GM23338 (cell line): ENCODE measurements at regions not wholly inside any gene's neighbourhood (a gene's known extent, or its start where the extent isn't known, plus 50 kb on each side); places are given as distances from the start of the nearest gene placed in this dataset.

ENCODE experiments used
- CTCF ChIP-seq, 2 experiments: fragments of 200-600 bp in 1 of 2; sonication (generic) in 1 of 2; conservative IDR thresholded peaks; 2 replicates each; pipeline versions ENCODE4 v1.5.1 to v1.6.1; 2016 to 2017; ENCODE audit warnings: antibody characterized with exemption in 2 of 2, low read depth in 2 of 2, mild to moderate bottlenecking in 2 of 2, moderate library complexity in 1 of 2
- EZH2 ChIP-seq: fragments of 200-600 bp; sonication (generic); IDR thresholded peaks from one replicate; pipeline ENCODE4 v1.8.0; 2017; ENCODE audit warnings: antibody characterized with exemption, mild to moderate bottlenecking, low read depth; ENCODE audit not compliant: unreplicated experiment
- JUNB ChIP-seq: IDR thresholded peaks from one replicate; pipeline ENCODE4 v1.6.1; 2016; ENCODE audit warnings: antibody characterized with exemption; ENCODE audit not compliant: unreplicated experiment

- no peak for TF ChIP-seq CTCF (conservative IDR thresholded peaks at IDR 0.05; ENCODE audit: low read depth in 2 of 2)
- TF ChIP-seq JUNB = no peak
- no peak for TF ChIP-seq EZH2
These were observed 483.4 kb downstream of the PLPP3 start for GRCh38 chr1:56095696-56096665.
